A549 (cell line): ENCODE measurements at regions not wholly inside any gene's neighbourhood (a gene's known extent, or its start where the extent isn't known, plus 50 kb on each side); places are given as distances from the start of the nearest gene placed in this dataset.
"Not testable (repeated sequence)": the region's sequence is repeated elsewhere in the genome, so short reads cannot be mapped to it uniquely, and the experiment has no call there.

Experiments used
- ATAC-seq, 2 experiments: fragments of 200-7000 bp in 1 of 2; fragments of >200 bp in 1 of 2; cut with Nextera tagmentation in 1 of 2; cut with Tn5 transposase in 1 of 2; 3 replicates each; pipeline versions ENCODE4 v1.8.0 to v1.9.1; 2018 to 2020; ENCODE audit warnings: mild to moderate bottlenecking in 1 of 2, moderate library complexity in 1 of 2
- CTCF ChIA-PET: fragments of 300-600 bp; sonication (Branson Sonifier 250); formaldehyde crosslinking; extraction: SDS; loops from one replicate; lab custom pipeline; 2021; ENCODE audit warnings: antibody characterized with exemption, inconsistent platforms; lab: Yijun Ruan, JAX
- POLR2A ChIA-PET: fragments of 350-600 bp; formaldehyde crosslinking; extraction: SDS; loops from one replicate; lab custom pipeline; 2021; ENCODE audit warnings: antibody characterized with exemption, inconsistent platforms; lab: Yijun Ruan, JAX
- DNase-seq, 2 experiments: peaks; one replicate each; pipeline versions ENCODE4 v3.0.0 to v3.0.0-alpha.2; 2011 to 2016; ENCODE audit warnings: low read depth in 1 of 2, low spot score in 1 of 2
- FAIRE-seq: peaks from 2 replicates; lab custom pipeline; 2011; peaks lifted over from hg19 to GRCh38; lab: Jason Lieb, UNC
- H3K27ac ChIP-seq, 2 experiments: fragments of >200 bp; sonication (Bioruptor Twin); formaldehyde crosslinking; 3 replicates each; pipeline ENCODE4 v1.5.1; 2016 to 2017
- H3K4me1 ChIP-seq: fragments of >200 bp; sonication (Bioruptor Twin); formaldehyde crosslinking; 3 replicates; pipeline ENCODE4 v1.6.1; 2016
- H3K4me2 ChIP-seq: fragments of >200 bp; sonication (Bioruptor Twin); formaldehyde crosslinking; 3 replicates; pipeline ENCODE4 v1.6.1; 2016
- H3K4me3 ChIP-seq: fragments of >200 bp; sonication (Bioruptor Twin); formaldehyde crosslinking; 3 replicates; pipeline ENCODE4 v1.5.1; 2016
- H3K9me3 ChIP-seq: fragments of >200 bp; sonication (Bioruptor Twin); formaldehyde crosslinking; 3 replicates; pipeline ENCODE4 v1.6.1; 2016
- CBX8 ChIP-seq: fragments of 200-600 bp; sonication (generic); IDR thresholded peaks from 2 replicates; pipeline ENCODE4 v1.6.1; 2016
- CHD4 ChIP-seq: fragments of 200-600 bp; sonication (generic); IDR thresholded peaks from 2 replicates; pipeline ENCODE4 v1.6.1; 2016; ENCODE audit warnings: antibody characterized with exemption, mild to moderate bottlenecking, borderline replicate concordance
- EHF ChIP-seq: fragments of 250-450 bp; sonication (Bioruptor Pico); IDR thresholded peaks from 2 replicates; pipeline ENCODE4 v1.5.0; 2020; ENCODE audit warnings: mild to moderate bottlenecking
- ESRRA ChIP-seq: fragments of 150-350 bp; IDR thresholded peaks from 2 replicates; pipeline ENCODE4 v1.6.1; 2014; ENCODE audit warnings: mild to moderate bottlenecking, low read length, borderline replicate concordance
- FOSB ChIP-seq: fragments of 250-450 bp; sonication (Bioruptor Pico); IDR thresholded peaks from 2 replicates; pipeline ENCODE4 v1.5.0; 2020; ENCODE audit warnings: mild to moderate bottlenecking, moderate library complexity
- FOXS1 ChIP-seq: fragments of 250-450 bp; sonication (Bioruptor Pico); IDR thresholded peaks from 2 replicates; pipeline ENCODE4 v1.5.0; 2020; ENCODE audit warnings: mild to moderate bottlenecking, moderate library complexity
- HDAC2 ChIP-seq: fragments of 200-600 bp; sonication (generic); IDR thresholded peaks from 2 replicates; pipeline ENCODE4 v1.6.1; 2016
- HEYL ChIP-seq: fragments of 250-450 bp; sonication (Bioruptor Pico); IDR thresholded peaks from 2 replicates; pipeline ENCODE4 v1.8.0; 2021; ENCODE audit warnings: mild to moderate bottlenecking, moderate library complexity
- HOXB13 ChIP-seq: fragments of 250-450 bp; sonication (Bioruptor Pico); IDR thresholded peaks from 2 replicates; pipeline ENCODE4 v1.5.0; 2020; ENCODE audit warnings: low read depth, mild to moderate bottlenecking, moderate library complexity
- JUNB ChIP-seq: fragments of >200 bp; sonication (Bioruptor Twin); formaldehyde crosslinking; IDR thresholded peaks from 2 replicates; pipeline ENCODE4 v1.6.1; 2016
- KDM5A ChIP-seq: fragments of 200-600 bp; sonication (generic); IDR thresholded peaks from 2 replicates; pipeline ENCODE4 v1.6.1; 2016; ENCODE audit warnings: antibody characterized with exemption, mild to moderate bottlenecking
- MAZ ChIP-seq: fragments of 150-350 bp; IDR thresholded peaks from 2 replicates; pipeline ENCODE4 v1.6.1; 2014; ENCODE audit warnings: antibody characterized with exemption, low read depth, low read length, borderline replicate concordance
- MYC ChIP-seq: IDR thresholded peaks from 2 replicates; pipeline ENCODE4 v1.6.1; 2012; ENCODE audit warnings: mild to moderate bottlenecking, inconsistent platforms, low read length, improper control_type of control experiment, borderline replicate concordance
- NR3C1 ChIP-seq: fragments of >200 bp; sonication (Bioruptor Twin); formaldehyde crosslinking; IDR thresholded peaks from 3 replicates; pipeline ENCODE4 v1.6.1; 2017
- PBX3 ChIP-seq: IDR thresholded peaks from 2 replicates; pipeline ENCODE4 v1.6.1; 2012
- POLR2A ChIP-seq: IDR thresholded peaks from 2 replicates; pipeline ENCODE4 v1.6.1; 2012; ENCODE audit warnings: mild to moderate bottlenecking, low read length
- RARB ChIP-seq: fragments of 250-450 bp; sonication (Bioruptor Pico); IDR thresholded peaks from 2 replicates; pipeline ENCODE4 v1.8.0; 2021; ENCODE audit warnings: mild to moderate bottlenecking, moderate library complexity
- RCOR1 ChIP-seq: fragments of 150-350 bp; IDR thresholded peaks from 2 replicates; pipeline ENCODE4 v1.6.1; 2014; ENCODE audit warnings: antibody characterized with exemption, low read length, low read depth
- WGBS: methylation state at CpG from one replicate; pipeline ENCODE4 v1.1.6; 2017; ENCODE audit errors: missing lambda C conversion rate; 5-methylcytosine and 5-hydroxymethylcytosine counted together
- TF ChIP-seq, protein P1 (sequence below): fragments of 450-650 bp; IDR thresholded peaks from 2 replicates; pipeline ENCODE4 v1.6.1; 2014; ENCODE audit warnings: antibody characterized with exemption
- TF ChIP-seq, protein P2 (sequence below): IDR thresholded peaks from 2 replicates; pipeline ENCODE4 v1.6.1; 2012; ENCODE audit warnings: low read depth, borderline replicate concordance
- TF ChIP-seq, protein P3 (sequence below): fragments of >200 bp; sonication (Bioruptor Twin); formaldehyde crosslinking; IDR thresholded peaks from 3 replicates; pipeline ENCODE4 v1.5.1; 2016

DNA sequence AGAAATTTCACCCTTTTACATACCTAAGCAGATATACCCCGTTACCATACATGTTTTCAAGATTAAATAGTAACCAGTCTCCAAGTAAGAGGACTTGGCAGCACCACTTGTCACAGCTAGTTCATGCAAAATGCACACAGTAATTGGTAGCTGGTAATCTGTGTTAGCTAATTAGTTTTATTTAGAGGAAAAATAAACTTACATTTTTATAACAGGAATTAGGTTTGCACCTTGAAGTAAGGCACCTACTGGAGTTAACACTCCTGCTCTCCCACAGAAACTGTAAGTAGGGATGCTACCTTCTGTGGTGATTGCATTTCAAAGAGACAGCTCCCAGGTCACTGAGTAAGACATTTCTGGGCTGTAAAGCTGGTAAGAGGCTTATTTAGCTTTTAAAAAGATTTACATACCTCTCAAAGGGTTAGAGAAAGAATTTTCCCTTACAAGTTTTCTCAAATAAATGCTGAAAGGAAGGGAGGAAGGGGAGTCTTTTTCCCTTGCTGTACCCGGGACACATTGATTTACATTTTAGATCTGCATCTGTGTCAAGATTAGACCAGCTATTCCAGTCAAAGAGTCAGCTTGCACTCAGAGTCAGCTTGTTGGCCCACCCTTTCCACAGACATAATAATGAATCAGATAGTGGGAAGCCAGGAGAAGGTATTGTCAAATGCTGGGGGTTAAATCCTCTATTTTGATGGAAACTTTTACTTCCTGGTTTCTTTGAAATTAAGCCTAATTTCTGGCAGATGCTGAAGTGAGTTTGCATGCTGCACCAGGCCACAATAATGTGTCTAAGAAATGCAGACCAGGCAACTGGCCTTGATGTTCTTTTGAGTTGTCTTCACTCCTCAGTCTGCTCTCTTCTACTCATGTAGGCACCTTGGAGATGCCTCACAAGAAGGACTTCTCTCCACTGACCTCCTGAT, 77.6 kb upstream of the CHD2 start (continued):
- no peak for TF ChIP-seq CHD4
- TF ChIP-seq, protein P1, sequence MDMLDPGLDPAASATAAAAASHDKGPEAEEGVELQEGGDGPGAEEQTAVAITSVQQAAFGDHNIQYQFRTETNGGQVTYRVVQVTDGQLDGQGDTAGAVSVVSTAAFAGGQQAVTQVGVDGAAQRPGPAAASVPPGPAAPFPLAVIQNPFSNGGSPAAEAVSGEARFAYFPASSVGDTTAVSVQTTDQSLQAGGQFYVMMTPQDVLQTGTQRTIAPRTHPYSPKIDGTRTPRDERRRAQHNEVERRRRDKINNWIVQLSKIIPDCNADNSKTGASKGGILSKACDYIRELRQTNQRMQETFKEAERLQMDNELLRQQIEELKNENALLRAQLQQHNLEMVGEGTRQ: no peak

GRCh38 chr15:92825985-92826384, 74.1 kb upstream of the CHD2 start:
- CTCF ChIA-PET: interaction anchor here (1.2 to 1.8 kb wide), 2 partner anchors 17 to 54 kb away, joined by 3 to 12 read pairs; no protein-coding TSS in a partner anchor
- ATAC-seq: no peak

GRCh38 chr15:92827991-92828390, 72.1 kb upstream of the CHD2 start:
- ATAC-seq, H3K9me3 ChIP-seq, H3K4me3 ChIP-seq, FAIRE-seq, H3K27ac ChIP-seq, DNase-seq, H3K4me2 ChIP-seq: not testable (repeated sequence)
- 96% methylated on average over 10 of the region's 10 CpGs for WGBS
- peaks cover 31% of the 10 kb centered on the region for H3K4me1 ChIP-seq
- ChIA-PET POLR2A (interaction anchor here (7.1 kb wide), 1 partner anchor 54 kb away, joined by 164 read pairs; no protein-coding TSS in a partner anchor), CTCF (interaction anchor here (1.0 to 5.4 kb wide), 2 partner anchors 9 to 18 kb away, joined by 3 to 28 read pairs; no protein-coding TSS in a partner anchor)

More at GRCh38 chr15:92825985-92826384, 74.1 kb upstream of the CHD2 start:
- WGBS: 89% methylated on average over 2 of the region's 2 CpGs
- Histone ChIP-seq H3K4me3 (no peak overlapping the region), H3K4me1 (peaks cover 33% of the 10 kb centered on the region), H3K9me3 (no peaks in the 10 kb centered on the region), H3K4me2 (no peak overlapping the region), H3K27ac (peak overlapping the region in 1 of 2 experiments; percentile 16; a peak in 2 of 6 replicates)
- FAIRE-seq (no peak), DNase-seq (no peak)
- TF ChIP-seq MYC (no peak), CBX8 (no peak), ESRRA (no peak), FOXS1 (no peak), KDM5A (no peak), MAZ (no peak), HOXB13 (CRISPR knock-in tag) (no peak), RCOR1 (no peak), PBX3 (no peak), RARB (no peak), HDAC2 (no peak), JUNB (no peak), HEYL (CRISPR knock-in tag) (no peak), NR3C1 (no peak), EHF (CRISPR knock-in tag) (no peak), POLR2A (no peak), FOSB (no peak)
- TF ChIP-seq, protein P2, sequence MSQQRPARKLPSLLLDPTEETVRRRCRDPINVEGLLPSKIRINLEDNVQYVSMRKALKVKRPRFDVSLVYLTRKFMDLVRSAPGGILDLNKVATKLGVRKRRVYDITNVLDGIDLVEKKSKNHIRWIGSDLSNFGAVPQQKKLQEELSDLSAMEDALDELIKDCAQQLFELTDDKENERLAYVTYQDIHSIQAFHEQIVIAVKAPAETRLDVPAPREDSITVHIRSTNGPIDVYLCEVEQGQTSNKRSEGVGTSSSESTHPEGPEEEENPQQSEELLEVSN: no peak
- TF ChIP-seq, protein P3, sequence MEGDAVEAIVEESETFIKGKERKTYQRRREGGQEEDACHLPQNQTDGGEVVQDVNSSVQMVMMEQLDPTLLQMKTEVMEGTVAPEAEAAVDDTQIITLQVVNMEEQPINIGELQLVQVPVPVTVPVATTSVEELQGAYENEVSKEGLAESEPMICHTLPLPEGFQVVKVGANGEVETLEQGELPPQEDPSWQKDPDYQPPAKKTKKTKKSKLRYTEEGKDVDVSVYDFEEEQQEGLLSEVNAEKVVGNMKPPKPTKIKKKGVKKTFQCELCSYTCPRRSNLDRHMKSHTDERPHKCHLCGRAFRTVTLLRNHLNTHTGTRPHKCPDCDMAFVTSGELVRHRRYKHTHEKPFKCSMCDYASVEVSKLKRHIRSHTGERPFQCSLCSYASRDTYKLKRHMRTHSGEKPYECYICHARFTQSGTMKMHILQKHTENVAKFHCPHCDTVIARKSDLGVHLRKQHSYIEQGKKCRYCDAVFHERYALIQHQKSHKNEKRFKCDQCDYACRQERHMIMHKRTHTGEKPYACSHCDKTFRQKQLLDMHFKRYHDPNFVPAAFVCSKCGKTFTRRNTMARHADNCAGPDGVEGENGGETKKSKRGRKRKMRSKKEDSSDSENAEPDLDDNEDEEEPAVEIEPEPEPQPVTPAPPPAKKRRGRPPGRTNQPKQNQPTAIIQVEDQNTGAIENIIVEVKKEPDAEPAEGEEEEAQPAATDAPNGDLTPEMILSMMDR: no peak
- POLR2A ChIA-PET: interaction anchor here (11.4 kb wide), 1 partner anchor 56 kb away, joined by 231 read pairs; no protein-coding TSS in a partner anchor
